Nucleus accumbens (tissue), 56 donors: ENCODE measurements at regions not wholly inside any gene's neighbourhood (a gene's known extent, or its start where the extent isn't known, plus 50 kb on each side); places are given as distances from the start of the nearest gene placed in this dataset.

Source experiments
- DNase-seq, 56 donors: peaks; one replicate each; lab custom pipeline; 2025; lab: John Stamatoyannopoulos, UW

- DNase-seq: peak in 2 of 56 donors; percentile 6 to 15
These were observed 168.5 kb downstream of the TEX36 start for GRCh38 chr10:125514206-125515162.

DNA sequence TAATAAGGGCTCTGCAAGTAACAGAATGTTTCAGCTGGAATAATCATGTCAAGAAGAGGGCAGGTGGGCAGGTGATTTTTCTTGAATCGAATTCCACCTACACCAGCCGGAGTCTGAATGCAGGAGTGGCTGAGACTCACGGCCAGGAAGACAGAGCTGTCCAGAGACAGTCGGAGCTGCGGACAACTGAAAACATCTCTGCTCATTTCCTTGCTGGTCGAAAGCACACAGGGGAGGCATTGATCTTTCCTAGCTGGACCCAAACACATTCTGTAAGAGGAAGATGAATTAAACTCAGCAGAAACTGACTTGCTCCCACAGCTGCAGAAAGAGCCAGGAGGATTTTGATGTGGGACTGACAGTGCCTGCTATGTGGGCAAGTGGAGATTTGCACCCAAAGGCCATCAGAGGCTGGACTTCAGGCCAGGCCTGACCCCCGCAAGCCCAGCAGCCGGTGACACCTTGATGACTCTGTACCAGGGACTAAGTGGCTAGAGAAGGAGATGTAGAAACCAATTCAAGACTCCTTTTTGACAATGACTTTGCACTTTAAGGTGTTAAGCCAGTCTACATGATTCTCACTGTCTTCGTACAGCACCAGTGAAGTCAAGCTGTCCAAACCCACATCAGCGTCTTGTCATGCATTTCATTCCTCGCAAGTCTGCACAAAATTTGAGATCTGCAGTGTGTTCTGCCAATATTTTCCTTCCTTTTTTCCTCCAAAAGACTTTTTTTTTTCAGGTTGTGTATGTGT is 169.4 kb downstream of the TEX36 start:
- no peak for DNase-seq

- no peak for DNase-seq
These were observed 172.0 kb downstream of the TEX36 start for GRCh38 chr10:125510998-125511397.

- no peak for DNase-seq
These were observed 177.3 kb downstream of the TEX36 start for GRCh38 chr10:125505648-125506047.

- DNase-seq: no peak
These were observed 180.7 kb downstream of the TEX36 start for GRCh38 chr10:125502276-125502675.

DNA sequence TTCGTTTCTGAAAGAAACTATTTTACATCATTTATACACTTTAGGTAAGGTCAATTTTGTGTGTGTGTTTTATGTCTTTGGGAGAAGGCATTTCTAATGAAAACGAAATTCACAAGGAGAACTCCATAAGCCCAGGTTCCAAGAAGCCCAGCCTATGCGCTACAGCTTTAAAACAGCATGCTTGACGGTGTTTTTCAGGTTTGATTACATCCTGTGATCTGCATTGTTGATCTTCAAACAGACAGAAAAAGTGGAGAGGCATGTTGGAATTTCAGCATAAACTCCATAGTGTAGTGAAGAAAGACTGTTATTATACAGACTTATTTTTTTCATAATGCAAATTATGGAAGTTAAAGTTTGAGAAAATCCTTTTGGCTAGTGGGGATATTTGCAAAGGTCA is 187.6 kb downstream of the TEX36 start:
- no peak for DNase-seq

GRCh38 chr10:125494651-125495239 is 188.2 kb downstream of the TEX36 start:
- peak in 1 of 56 donors; percentile 10 for DNase-seq

DNA sequence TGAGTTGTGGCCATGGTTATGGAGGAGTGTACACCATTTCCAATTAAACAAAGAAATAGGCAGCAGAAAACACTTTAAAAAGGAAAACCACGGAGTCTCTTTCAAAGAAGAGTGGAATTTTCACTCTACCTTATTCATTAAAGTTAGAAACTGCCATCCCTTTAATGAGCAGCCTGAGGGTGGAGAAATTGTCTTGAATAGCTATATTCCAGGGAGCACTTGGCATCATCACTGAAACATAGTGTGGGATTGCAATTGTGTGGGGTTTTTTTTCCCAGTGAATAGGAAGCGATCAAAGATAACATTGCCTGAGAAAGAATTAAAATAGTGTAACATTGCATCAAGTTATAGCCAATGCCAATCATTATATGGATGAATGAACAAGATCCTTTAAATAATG is 191.6 kb downstream of the TEX36 start:
- DNase-seq: no peak

DNA sequence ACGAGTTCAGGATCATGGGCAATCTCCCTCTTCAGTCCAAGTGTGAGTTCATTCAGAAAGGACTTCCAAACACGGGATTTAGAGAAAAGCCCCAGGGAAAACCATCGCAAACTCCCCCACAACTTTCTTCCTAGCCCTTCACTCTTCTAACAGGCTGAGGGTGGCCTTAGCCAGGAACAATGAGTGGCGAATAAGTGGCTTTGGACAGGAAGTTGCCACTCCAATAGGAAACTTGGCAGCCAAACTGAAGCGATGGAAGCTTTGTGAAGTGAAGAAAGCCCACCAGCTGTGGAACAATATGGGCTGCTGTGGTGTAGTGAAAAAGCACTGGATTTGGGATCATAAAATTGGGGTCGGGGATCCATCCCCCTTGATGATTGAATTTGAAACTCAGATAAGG is 193.2 kb downstream of the TEX36 start:
- DNase-seq: no peak

GRCh38 chr10:125485665-125486064 is 197.3 kb downstream of the TEX36 start:
- no peak for DNase-seq

GRCh38 chr10:125484035-125484732 is 198.8 kb downstream of the TEX36 start:
- no peak for DNase-seq

DNA sequence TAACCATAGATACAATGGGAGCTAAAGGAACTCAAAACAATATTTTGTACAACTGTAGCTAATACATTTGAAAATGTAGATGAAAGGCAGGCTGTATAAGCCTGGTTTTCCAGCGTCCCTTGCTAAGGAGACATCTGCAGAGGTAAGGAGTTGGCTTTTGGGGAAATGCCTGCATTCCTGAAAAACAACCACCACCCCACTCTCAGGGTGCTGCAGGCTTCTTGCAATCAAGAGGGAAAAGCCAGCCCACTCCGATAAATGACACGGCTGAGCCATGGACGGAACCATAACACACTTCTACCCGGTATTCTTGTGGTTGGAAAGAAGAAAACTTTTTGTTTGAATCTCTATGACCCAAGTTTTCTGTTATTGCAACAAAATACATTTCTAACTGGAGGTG is 200.3 kb downstream of the TEX36 start:
- no peak for DNase-seq

DNA sequence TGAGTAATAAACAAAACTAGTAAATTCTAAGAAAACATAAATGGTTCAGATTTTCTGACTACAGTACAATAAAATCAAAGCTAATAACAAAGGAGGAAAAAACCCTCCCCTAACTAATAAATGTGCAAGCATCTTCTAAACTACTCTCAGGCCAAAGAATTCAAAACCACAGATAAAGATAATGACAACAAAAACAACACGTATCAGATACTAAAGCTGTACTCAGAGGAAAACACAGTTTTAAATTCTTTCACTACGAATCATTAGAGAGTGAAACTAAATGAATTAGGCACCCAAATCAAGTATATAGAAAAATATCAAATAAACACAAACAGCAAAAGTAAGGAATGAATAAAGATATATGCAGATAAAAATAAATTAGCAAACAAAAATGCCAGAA is 200.9 kb downstream of the TEX36 start:
- DNase-seq: no peak

DNA sequence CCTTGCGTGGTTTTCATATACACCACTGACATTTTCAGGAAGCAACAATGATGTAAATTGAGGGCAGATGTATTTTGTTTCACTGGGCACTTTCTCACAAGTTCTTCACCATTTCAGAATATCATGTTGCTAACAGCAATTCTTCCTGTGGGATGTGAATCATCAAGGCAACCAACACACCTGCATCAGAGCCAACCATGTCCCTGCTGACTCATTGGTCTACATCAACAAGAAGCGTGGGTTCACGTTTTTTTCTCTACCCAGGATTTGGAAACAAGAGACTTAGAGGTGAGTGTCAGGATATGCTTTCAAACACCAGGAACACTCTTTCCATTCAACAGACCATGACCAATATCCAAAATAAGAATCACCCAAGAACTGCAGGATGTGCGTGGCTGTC is 203.9 kb downstream of the TEX36 start:
- peak in 4 of 56 donors; percentile 0 to 12 (median 8) for DNase-seq

- DNase-seq: no peak
These were observed 207.1 kb downstream of the TEX36 start for GRCh38 chr10:125475815-125476214.

DNA sequence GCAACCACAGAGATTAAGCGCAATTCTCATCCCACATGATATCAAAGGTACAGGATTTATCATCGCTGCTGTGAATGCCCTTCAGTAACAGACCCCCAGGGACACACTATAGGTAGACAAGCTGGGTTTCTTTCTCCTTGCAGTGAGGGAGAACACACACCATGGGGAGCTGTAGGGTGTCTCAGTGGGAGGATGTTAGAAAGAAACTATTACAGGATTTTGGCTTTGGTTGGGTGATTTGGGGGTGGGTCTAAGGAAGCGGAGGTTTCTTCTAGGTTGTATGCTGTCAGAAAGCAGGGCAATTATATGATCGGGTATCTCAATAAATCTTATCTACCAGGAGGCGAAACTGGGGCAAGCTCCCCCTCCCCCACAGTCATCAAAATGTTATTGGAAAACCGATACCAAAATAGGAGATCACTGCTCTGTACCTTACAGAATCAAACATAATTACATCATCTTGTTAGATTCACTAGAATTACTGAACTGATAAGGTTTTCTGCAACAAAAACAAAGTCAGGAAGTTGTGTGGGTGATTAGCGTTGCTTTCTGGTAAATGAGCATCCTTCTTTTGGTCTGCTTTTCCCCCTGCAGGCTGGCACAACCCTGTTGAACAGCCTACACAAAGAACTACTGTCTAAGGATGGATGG is 209.7 kb downstream of the TEX36 start:
- no peak for DNase-seq

DNA sequence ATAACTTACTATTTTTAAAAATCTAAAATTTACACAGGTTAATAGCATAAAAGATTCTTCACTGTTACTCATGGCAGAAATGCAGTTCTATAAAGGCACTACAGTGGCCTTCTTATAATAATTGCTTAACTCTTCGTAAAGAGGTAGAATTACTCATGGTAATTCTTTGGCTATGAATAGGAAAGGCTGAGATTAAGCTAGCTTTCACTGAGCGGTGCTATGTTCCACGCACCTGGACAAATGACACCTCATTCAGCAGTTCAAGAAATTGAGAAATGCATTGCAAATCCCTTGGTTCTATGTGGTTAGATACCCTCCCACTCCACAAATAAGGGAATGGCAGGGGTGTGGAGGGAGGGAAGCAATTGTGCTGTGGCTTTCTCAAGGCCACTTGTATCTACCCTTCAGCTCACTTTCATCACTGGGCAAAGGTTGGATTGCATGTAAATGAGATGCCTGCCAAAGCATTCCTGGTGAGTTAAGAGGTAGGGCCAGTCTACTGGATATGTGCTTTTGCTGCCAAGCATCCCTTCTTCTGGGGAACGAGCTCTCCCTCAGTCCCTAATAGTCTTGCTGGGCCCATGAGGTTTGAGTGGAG is 210.9 kb downstream of the TEX36 start:
- DNase-seq: no peak

DNA sequence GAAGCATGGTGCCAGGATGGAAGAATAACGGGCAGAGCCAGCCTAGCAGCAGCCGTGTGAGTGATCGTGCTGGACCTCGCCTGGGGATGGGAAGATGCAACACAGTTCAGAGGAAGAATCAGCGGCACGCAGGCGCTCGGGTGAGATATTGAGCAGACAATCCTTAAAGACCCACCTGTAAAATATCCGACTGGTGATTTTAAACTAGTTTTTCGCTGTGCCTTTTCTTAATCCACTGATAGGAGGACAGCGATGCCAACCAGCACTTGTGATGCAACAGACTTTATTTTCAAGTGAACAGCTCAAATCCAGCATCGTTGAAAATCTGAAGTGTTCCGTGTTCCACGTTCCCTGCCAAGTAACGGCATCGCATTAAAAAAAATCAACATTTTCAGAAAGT is 214.7 kb downstream of the TEX36 start:
- DNase-seq: no peak

GRCh38 chr10:125466685-125467084 is 216.3 kb downstream of the TEX36 start:
- DNase-seq: no peak

DNA sequence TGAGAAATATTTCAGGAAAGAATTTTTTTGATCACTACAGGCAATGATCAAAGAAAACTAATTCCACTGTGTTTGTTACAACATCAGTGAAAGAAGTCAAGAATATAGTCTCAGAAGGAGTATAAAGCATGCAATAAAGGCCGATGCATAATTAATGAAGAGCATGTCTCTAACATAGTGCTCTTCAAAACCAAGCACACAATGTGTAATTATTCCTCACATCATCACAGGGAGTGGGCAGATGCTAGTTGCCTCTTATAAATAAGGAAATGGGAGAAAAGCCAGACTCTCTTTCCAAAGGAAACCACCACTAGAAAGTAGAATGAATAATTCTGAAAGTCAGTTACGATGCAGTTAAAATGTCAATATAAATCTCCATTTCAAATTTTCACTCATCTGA is 220.1 kb downstream of the TEX36 start:
- DNase-seq: no peak
